GM18873 (cell line): ENCODE measurements at regions not wholly inside any gene's neighbourhood (a gene's known extent, or its start where the extent isn't known, plus 50 kb on each side); places are given as distances from the start of the nearest gene placed in this dataset.

ENCODE experiments used
- ATAC-seq: cut with Tn5 transposase; IDR thresholded peaks from one replicate; pipeline ENCODE4 v1.9.1; 2021; ENCODE audit warnings: mild to moderate bottlenecking, moderate library complexity, moderate number of reproducible peaks; ENCODE audit not compliant: unreplicated experiment, low FRiP score

DNA sequence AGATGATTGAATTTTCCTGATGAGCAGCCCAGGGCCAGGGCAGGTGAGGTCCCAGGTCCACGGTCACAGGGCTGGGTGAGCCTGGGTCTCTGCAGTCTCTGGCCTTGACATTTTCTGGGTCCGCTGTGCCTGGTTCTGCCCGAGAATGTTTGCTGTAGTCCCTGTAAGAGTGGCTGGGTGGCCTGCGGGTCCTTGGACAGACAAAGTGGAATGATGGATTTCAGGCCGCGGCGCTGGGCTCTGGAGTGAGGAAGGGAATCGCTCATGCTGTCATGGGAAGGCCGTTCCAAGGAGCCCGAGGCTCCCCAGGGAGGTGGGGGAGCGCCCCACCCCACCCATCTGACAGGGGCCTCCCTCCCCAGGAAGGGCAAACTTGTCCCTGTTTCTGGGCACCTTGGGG lies 153.5 kb upstream of the CIBAR2 start:
- no peak for ATAC-seq

DNA sequence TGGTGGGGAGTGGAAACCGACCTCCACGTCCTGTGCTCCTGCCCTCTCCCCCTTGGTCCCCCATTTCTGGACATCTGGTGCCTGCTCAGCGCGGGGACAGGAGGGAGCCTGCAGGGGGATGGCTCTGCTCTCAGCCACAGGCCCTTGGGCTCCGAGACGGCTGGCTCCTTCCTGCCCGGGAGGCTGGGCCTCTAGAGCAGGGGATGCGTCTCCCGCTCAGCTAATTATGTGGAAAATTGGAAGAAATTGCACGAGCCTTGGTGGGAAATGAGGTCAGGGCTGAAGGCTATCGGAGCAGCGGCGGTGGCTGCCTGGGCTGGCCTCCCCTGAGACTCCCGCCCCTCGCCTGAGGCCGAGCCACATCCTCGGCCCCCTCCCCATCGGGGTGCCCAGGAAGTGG lies 154.6 kb upstream of the CIBAR2 start:
- no peak for ATAC-seq

DNA sequence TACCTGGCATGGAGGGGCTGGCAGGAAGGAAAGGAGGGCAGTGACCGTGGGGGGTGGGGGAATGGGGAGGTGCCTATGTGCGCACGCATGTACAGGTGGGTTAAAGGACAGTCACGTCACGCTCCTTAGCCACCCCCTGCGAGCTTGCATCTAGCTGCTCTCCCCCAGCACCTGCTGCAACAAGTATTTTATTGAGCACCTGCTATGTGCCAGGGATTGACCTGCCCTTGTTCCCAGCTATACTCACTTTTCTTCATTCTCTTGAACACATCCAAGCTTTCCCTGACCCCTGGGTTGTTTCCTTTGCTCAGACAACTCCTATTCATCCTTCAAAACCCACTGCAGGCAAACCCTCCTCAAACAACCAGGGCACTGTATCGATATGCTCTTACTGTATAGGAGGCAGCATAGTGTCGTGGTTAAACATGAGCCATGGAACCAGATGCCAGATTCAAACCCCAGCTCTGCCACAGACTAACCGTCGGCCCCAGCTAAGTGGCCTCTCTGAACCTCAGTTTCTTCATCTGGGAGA lies 155.2 kb upstream of the CIBAR2 start:
- ATAC-seq: no peak

DNA sequence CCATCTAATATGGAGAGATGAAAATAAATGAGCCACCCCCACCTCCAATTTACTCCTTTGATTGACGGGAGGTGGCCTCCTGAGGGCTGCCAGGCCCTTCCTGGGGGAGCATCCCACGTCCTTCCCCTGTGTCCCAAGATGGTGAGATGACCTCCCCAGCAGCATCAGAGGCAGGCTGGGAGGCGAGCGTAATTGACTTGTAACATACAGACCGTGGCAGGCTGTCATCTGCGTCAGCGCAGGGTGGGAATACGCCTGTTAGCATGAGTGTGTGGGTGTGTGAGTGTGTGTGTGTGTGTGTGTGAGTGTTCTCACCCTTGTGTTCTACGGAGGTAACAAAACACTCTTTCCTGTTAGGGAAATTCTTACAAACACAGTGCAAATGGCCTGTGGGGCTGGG lies 156.9 kb upstream of the CIBAR2 start:
- ATAC-seq: no peak

DNA sequence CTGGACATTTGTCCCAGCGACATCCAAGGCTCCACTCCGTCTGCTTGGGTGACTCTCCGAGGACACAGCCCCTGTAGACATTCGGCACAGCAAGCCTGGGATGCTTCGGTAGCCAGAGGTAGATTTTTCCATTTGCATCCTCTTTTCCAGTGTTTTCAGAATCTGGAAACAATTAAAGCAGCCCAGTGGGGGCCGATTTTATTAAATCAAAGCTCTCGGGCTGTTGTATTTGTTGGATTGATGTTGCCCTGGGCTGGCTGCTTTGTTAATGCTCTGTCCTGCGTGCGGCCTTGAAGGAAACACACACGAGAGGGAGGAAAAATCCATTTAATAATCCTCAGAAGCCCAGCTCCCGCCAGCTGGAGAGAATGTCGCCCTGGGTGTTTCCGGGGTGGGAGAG lies 158.1 kb upstream of the CIBAR2 start:
- no peak for ATAC-seq

- ATAC-seq: no peak
Measured at GRCh38 chr16:85271198-85271597, 158.9 kb upstream of the CIBAR2 start.

DNA sequence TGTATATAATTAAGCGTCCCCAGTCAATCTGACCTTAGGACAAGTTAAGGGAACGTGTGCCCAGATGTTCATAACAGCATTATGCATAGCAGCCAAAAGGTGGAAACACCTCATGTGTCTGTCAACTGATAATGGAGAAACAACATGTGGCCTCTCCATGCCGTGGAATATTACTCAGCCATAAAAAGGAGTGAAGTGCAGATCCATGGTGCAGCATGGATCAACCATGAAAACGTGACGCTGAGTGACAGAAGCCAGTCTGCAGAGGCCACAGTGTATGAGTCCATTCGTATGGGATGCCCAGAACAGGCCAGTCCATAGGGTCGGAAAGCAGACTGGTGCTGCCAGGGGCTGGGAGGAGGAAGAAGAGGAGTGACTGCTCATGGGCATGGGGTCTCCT lies 161.0 kb upstream of the CIBAR2 start:
- no peak for ATAC-seq

- ATAC-seq: no peak
Measured at GRCh38 chr16:85274501-85274900, 162.2 kb upstream of the CIBAR2 start.

DNA sequence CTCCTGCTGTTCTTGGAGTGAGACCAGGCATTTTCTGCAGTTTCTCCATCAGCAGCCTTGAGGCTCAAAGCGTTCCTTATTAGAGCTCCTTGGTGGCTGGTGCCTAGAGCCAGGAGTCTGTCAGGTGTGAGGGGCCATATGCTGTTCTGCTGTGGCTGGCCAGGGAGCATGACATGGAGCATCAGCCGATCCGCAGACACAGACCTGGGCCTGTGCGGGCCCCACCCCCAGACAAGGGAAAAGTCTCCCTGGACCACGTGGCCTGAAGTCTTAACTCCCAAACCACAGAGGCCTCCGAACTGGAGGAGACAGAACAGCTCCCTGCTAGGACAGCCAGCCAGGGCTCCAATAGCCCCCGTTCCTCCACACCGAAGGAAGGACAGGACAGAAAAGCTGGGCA lies 162.7 kb upstream of the CIBAR2 start:
- ATAC-seq: no peak

- ATAC-seq: no peak
Measured at GRCh38 chr16:85275533-85276249, 163.4 kb upstream of the CIBAR2 start.

- no peak for ATAC-seq
Measured at GRCh38 chr16:85276258-85276657, 164.0 kb upstream of the CIBAR2 start.

DNA sequence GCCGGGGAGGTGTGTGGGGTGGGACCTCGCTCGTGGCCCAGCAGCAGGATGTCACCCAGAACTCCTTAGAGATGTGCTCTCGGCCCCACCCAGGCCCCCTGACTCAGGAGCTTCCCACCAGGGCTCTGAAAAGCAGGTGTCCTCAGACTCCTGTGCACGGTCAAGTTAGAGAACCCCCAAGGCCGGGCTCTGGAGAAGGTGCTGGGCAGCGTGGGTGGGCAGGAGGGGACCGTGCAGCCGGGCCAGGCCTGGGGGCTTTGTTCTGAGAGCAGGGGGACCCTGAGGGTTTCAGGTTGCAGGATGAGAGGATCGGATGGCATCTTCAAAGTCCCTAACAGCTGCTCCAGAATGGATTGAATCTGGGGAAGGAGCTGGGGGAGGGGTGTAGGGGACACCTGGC lies 164.4 kb upstream of the CIBAR2 start:
- ATAC-seq: no peak

DNA sequence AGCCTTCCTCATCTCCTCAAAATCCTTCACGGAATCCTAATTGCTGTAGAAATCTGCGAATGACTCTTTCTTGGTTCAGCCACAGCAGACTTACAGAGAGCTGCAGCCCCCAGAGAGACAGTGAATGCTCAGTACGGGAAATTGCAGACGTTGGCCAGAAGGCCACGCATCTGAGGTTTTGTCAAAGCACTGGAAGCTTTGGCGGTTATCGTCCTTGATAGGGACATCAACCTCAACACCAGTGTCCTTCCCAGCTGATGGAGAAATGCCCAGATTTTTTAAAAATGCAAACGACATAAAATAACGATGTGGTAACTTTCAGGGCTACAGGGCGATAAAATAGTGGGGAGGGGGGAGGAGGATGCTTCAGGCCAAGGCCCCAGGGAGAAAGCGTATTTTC lies 166.6 kb upstream of the CIBAR2 start:
- no peak for ATAC-seq

DNA sequence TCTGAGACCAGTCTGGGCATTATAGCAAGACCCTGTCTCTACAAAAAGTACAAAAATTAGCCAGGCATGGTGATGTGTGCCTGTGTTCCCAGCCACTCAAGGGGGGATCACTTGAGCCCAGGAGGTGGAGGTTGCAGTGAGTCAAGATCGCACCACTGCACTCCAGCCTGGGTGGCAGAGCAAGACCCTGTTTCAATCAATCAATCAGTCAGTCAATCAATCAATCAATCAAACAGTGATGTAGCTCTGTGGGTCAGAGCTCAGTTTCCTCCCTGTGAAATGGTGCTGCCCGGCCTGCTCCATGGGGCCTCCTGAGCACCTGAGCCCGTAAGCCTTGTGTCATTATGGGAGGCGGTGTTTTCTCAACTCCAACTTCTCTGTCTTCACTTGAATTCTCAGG lies 167.1 kb upstream of the CIBAR2 start:
- no peak for ATAC-seq

GRCh38 chr16:85279825-85280545 lies 167.7 kb upstream of the CIBAR2 start:
- ATAC-seq: no peak

- no peak for ATAC-seq
Measured at GRCh38 chr16:85281181-85281580, 168.9 kb upstream of the CIBAR2 start.

DNA sequence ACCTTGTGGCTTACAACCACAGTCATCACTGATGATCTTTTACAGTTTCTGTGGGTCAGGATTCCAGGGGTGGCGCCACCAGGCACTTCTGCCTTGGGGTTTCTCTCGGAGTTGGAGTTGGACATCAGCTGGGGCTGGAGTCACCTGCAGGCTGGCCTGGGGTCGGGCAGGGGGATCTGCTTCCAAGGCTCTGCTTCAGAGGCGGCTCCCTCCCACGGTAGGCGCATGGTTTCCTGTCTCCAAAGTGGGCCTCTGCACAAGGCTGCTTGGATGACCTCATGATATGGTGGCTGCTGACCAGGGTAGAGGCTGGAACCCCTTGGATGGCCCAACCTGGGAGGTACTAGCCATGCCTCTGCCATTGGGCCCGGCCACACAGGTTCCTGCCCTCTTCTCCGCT lies 170.6 kb upstream of the CIBAR2 start:
- ATAC-seq: no peak

DNA sequence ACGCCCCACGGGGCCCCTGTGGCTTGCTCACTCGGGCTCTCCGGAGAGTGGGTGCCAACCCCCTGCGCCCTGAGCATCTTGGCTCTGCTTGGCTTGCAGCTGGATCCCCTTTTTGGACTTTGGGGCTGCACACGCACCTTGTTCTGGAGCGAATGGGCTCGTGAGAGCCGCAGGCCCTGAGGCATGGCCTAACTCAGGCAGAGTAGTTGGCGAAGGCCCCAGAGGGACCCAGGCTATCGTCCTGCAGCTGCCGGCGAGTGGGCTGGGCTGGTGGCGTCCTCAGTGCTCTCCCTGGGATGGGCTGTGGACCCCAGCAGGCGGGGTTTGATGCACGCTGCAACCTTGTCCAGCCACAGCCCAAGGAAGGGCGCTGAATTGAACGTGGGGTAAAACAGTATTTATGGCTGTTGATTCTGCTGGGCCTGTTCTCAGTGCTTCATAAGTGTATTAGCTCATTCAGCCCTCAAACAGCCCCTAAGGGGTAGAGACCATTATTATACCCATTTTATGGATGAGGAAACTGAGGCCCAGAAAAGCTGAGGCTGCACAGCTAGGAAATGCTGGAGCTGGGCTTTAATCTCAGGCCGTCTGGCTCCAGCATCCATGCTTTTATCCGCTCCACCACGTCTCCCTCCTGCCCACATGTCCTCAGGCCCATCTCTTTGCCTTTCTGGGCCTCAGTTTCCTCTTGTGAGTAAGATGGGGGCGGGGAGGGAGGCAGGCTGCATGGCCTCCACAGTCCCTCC lies 171.2 kb upstream of the CIBAR2 start:
- no peak for ATAC-seq

DNA sequence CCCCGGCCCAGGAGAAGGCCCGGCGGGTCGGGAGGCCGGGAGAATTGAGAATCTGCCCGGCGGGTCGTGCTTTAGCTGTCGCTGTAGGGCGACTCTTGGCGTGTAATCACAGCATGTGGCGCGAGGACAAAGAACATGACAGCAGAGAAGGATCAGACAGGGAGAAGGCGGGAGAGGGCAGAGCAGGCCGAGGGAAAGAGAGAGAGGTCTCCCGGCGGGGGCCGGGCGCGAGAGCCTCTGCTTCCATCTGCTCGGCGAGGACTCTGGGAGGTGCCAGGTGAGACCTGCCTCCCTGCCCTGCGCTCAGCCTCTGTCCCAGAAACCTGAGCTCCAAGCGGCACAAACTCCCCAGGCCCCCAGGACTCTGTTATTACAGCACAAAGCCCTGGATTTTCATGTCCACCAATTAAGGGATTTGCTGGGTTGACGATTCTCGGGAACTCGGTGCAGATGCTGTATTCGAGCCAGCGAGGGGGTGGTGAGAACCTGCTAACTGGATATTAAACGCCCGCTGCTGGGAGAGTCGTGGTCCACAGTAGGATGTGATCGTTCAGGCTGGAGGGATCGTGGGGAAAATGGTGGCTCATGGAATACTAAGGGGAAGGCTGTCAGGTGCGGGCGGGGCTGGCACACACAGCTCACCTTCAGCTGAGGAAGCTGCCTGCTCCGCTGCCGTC lies 172.0 kb upstream of the CIBAR2 start:
- no peak for ATAC-seq

DNA sequence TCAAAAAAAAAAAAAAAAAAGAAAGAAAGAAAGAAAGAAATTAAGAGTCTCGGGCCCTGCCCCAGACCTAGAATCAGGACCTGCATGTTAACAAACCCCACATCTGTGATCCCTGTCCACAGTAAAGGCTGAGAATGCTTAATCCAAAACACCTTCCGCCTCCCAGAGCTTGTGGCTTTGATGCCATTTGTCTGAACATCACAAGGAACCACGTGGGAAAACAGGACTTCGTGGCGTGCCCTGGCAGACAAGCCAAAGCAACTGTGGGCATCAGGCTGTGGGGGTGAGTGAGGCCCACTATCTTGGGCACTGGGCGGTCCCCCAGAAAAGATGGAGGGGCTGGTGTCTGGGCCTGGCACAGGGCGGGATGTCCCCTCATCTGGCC lies 173.4 kb upstream of the CIBAR2 start:
- no peak for ATAC-seq
